Adipose tissue (tissue), 3 donors: ENCODE measurements at regions not wholly inside any gene's neighbourhood (a gene's known extent, or its start where the extent isn't known, plus 50 kb on each side); places are given as distances from the start of the nearest gene placed in this dataset.
"Not testable (repeated sequence)": the region's sequence is repeated elsewhere in the genome, so short reads cannot be mapped to it uniquely, and the experiment has no call there.

Experiments used
- H3K27ac ChIP-seq: one replicate; pipeline ENCODE4 v1.5.1; 2013; ENCODE audit warnings: low read depth, low read length
- WGBS, 3 donors: extraction: QIAGEN DNeasy Blood & Tissue Kit; methylation state at CpG; one replicate each; pipeline ENCODE4 v1.1.7; 2013; 5-methylcytosine and 5-hydroxymethylcytosine counted together
- donor health status: healthy with polysubstance abuse.
- donor health status: Bipolar disorder and iron deficiency.
- donor health status: healthy.

DNA sequence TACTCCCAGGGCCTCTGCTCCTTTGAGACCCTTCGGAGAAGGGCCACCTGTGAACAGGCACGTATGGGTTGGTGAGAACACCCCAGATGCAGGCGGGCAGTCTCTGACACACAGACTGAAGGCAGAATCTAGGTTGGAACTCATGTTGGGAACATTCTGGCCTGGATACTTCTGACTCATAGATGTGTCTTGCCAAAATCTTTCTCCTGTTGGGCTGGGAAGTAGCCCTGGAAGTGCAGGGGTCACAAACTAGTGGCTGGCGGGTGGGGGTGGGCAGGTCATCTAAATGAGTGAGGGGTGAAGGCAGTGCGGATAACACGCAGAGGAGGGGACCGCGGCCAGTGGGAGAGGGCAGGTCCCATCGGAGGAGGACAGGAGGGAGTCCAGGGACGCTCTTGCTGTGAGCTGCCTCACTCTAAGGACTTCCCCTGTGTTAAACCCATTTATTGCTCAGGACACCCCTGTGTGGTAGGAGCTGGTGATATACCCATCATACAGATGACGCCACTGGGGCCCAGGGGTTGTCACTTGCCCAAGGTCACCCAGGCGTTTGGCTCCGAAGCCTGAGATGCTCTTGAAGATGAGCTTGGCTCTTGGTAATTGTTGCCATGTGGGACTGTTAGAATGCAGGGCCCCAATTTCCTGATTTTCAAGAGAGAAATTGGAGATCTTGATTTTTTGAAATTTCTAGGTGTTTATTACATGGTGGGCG, 181.0 kb downstream of the PTPRU start:
- no peak overlapping the region for H3K27ac ChIP-seq

DNA sequence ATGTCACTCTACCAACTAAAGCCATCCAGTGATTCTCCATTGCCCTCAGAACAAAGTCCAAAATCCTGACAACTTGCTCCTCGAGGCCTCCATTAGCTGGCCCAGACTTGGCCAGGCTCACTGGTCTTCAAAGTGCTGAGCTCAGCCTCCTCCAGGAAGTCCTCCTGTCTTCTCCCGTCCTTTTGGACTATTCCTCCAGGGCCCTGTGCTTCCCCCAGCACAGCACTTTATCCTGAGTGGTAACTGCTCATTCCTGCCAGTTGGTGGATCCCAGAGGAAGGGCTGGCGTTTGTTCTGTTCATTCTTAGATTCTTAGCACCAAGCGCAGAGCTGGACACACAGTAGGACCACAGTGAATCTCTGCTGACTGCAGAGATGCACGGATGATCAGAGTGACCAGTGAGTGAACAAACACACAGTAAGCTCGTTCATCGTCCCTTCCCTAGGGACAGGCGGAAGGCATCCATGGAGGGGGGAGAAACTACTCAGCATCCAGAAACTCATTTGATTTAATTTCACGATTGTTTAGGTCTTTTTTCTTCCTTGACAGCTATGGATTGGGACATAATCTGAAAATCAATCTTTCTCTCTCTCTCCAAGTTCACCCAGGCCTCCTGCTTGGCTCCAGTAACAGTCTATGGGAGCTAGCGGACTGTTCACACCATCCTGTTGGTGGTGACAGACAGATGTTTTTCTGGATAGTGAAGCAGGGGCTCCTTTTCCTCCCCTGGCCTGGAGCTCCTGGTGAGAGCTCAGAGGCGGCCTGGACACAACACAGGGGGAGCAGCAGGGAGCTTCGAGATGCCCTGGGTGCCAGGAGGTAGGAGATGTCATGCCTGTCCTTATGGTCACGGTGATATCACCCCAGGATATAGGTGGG, 180.2 kb downstream of the PTPRU start:
- no peak overlapping the region for H3K27ac ChIP-seq
- WGBS, 3 donors: 28 to 57% (median 45%) methylated on average over 13 of the region's 13 CpGs

More for the DNA sequence above, 181.0 kb downstream of the PTPRU start:
- WGBS, 3 donors: 72 to 80% (median 74%) methylated on average over 14 of the region's 14 CpGs

DNA sequence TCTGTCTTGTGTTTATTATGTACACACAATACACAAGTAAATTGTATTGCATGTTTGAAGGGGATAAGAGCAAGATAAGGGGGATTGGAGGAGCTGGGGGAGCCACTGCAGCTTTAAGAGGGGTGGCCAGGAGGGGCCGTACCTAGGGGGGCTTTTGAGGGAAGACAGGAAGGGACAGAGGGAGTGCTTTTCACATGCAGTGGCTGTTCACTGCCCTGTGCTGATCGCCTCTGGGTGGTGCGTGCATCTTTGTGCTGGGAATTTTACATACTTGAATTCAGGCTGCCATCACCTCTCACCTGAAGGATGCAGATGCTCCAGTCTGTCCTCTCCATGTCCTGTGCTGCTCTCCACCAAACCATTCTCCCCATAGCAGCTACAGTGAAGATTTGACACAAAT, 179.5 kb downstream of the PTPRU start:
- WGBS, 3 donors: 38 to 54% (median 53%) methylated on average over 3 of the region's 3 CpGs
- H3K27ac ChIP-seq: no peak overlapping the region

DNA sequence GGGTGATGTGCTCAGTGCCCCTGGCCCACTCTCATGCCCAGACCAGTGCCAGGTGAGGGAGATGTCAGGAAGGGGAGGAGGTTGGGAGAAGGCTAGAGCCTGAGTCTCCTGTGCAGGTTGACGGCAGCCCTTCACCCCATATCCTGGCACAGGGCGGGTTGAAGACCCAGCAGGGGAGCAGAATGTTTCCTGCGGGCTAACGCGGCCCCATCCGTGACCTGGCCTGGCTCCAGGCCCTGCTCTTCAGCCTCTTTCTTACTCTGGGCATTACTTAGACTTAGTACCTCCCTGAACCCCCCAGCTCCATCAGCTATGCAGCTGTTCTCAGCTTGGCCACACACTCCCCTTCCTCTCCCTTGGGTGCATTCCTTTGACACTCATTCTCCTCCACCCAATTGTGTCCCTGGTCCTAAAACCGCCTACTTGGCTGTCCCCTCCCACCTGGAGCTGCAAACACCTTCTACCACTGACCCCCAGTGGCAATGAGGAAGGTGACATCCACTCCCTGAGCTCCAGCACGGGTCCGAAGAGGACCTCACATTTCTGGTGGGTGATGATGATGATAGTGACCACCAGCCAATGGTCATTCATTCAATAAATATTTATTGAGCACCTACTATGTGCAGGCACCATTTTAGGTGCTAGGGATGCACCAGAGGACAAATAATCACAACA, 179.0 kb downstream of the PTPRU start:
- 28 to 54% (median 46%) methylated on average over 9 of the region's 9 CpGs for WGBS, 3 donors
- H3K27ac ChIP-seq: no peak overlapping the region

DNA sequence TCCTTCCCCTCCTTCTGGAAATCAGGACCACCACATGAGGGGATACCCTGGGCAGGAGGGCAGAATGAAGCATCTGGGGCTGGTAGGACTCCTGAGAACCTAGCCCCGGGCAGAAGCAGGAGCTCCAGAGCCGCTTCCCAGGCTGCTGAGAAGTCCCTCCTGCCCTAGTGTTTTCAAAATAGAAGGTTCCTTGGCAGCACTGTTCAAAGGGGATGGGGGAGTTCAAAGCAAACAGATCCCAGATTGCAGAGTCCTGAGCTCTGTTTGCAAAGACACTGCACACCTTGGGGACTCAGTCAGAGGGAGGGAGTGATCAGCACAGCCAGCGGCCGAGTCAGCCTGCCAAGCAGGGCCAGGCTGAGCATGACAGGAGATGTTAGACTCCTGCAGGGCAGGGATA, 177.8 kb downstream of the PTPRU start:
- WGBS, 3 donors: 50 to 64% (median 58%) methylated on average over 4 of the region's 4 CpGs
- no peak overlapping the region for H3K27ac ChIP-seq

DNA sequence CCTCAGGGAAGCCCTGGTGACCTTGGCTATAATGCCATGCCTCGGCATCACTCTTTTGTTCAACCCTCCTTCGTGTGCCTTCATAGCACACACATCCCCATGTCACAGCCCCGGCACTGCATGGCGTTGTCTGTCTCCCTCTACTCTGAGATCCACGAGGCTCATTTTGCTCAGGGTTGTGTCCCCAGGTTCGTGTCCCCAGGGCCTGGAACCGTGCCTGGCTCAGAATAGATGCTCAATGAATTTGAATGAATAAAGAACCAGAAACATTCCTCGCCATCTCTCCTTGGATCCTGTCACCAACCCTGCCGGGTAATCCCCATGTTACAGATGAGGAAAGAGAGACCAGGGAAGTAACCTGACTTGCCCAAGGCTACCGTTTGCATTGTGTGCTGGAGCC, 177.3 kb downstream of the PTPRU start:
- 74 to 81% (median 75%) methylated on average over 10 of the region's 10 CpGs for WGBS, 3 donors
- no peak overlapping the region for H3K27ac ChIP-seq

DNA sequence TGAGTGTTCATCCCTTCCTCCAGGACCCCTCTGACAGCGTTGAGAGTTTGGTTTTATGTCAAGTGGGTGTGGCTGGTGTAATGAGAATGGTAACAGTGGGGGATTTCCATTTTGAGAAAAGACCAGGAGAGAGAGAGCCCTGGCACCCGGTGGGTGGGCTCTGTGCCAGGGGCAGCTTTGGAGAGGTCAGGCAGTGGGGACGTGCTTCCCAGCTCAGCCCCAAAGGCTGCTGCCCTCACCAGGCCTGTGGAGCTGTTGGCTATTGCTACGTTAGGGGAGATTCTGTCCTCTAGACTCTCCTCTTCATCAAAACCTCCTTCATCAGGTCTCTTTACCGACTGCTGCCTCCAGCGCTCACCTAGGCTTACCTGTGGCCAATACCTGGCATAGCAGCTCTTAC, 176.3 kb downstream of the PTPRU start:
- 52 to 59% (median 53%) methylated on average over 6 of the region's 6 CpGs for WGBS, 3 donors
- no peak overlapping the region for H3K27ac ChIP-seq

DNA sequence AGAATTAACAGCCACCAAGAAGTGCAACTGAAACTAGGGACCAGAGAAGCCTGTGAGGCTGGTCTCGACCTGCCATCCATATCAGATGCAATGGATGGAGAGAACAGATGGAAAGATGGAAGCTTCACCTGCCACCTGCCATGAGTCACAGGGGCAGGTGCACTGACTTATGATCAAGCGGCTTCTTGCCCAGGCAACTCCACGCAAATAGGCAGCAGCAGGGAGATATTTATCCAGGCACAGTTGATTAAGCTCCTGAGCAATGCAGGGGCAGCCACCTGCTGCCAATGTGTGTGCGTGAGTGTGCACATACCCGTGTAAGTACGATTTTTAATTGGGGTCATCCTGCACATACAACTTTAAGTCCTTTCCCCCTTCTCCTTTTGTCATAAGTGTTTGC, 174.2 kb downstream of the PTPRU start:
- WGBS, 3 donors: 58 to 83% (median 61%) methylated on average over 6 of the region's 6 CpGs
- H3K27ac ChIP-seq: no peak overlapping the region

DNA sequence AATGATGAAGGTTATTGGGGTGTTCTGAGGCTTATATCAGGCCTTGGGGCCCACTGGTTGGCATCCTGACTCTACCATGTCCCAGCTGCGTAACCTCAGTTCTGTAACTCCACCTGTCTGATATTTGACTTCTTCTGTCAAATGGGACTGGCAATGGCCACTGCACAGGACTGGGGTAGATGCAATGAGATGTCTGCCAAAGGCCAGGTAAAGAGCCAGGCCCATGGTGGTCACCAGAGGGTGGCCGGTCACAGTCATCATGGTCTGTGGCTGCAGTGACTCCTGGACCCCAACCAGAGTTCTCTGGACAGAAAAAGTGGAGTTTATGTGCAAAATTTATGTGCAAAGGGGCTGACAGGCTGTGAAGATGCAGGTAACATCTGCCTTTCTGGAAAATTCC, 173.3 kb downstream of the PTPRU start:
- 52 to 89% (median 69%) methylated on average over 2 of the region's 2 CpGs for WGBS, 3 donors

DNA sequence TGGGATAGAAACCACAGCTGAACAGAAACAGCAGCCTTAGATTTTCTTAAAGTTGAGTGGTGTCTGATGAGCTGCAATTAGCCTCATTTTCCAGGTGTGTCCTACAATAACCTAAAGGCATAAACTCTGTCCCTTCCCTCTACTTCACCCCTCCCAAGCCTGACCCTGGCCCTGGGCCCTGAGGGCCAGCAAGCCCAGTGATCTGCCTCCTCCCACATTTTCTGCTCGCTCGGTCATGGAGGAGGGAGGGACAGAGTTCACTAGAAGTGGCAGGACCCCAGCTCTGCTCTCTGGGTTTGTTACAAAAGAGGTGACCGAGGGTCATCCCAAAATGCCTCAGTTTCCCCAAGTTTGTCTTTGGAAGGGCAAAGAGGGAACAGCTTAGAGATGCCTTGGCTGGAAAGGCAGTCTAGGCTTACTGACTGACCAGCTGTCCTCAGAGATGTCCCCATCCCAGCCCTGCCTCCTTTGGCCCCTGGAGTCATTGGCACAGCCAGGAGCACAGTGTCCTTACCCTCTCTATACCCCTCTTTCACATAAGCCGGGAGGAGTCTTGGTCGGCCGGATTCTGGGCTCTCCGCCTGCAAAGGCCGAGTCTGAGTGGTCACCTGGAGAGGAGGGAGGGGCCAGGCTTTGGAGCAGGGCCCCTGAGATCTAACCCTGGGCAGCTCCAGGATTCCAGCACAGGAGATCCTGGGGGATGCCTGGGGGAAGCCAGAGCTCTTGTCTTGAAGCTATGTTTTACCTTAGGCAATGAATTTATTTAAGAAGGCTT, 172.7 kb downstream of the PTPRU start:
- 65 to 71% (median 66%) methylated on average over 8 of the region's 8 CpGs for WGBS, 3 donors
- no peak overlapping the region for H3K27ac ChIP-seq

More for the DNA sequence above, 173.3 kb downstream of the PTPRU start:
- H3K27ac ChIP-seq: no peak overlapping the region

DNA sequence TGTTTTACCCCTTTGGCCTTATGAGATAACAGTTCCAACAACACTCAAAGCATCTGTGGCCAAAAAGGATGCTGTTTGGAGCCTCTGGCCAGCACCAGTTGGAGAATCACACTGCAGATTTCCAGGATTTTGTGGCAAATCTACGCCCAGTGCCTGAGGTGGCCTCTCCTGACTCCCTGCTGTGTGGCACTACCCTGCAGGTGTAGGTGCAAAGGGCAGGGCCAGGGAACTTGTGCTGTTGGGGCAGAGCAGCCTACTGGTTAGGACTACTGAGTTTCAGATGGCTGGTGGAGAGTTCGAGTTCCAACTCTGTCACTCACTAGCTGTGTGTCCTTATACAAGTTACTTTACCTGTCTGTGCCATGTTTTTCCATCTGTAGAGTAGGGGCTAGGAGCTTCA, 170.5 kb downstream of the PTPRU start:
- no peak overlapping the region for H3K27ac ChIP-seq
- WGBS, 3 donors: 88 to 91% (median 88%) methylated on average over 2 of the region's 2 CpGs

DNA sequence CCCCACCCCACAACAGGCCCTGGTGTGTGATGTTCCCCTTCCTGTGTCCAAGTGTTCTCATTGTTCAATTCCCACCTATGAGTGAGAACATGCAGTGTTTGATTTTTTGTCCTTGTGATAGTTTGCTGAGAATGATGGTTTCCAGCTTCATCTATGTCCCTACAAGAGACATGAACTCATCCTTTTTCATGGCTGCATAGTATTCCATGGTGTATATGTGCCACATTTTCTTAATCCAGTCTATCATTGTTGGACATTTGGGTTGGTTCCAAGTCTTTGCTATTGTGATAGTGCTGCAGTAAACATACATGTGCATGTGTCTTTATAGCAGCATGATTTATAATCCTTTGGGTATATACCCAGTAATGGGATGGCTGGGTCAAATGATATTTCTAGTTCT, 163.9 kb downstream of the PTPRU start:
- H3K27ac ChIP-seq: not testable (repeated sequence)

DNA sequence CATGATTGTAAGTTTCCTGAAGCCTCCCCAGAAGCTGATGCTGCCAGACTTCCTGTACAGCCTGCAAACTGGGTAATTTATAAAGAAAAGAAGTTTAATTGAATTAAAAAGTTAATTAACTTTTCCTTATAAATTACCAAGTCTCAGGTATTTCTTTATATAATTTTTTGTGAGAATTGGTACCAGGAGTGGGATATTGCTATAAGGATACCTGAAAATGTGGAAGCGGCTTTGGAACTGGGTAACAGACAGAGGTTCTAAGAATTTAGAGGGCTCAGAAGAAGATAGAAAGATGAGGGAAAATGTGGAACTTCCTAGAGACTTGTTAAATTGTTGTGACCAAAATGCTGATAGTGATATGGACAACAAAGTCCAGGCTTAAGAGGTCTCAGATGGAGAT, 163.1 kb downstream of the PTPRU start:
- no peak overlapping the region for H3K27ac ChIP-seq
- WGBS, 3 donors: 73 to 100% (median 95%) methylated on average over 1 of the region's 1 CpG

DNA sequence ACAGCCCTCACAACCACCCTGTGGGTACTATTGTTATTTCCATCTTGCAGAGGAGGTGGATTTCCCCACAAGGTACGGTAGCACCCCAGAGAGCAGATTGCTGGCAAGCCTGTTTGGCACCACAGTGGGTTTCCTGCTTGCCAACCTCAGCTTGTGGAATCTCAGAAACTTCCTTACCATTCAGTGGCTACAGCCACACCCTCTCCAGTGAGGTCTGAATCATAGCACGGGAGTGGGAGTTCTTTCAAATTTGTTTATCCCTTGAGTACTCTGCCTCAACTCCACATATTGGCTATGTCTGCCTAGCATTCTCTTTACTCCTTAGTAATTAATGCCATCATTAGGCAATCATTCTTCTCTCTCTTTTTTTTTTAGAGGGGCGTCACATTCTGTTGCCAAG, 162.1 kb downstream of the PTPRU start:
- WGBS, 3 donors: 43 to 49% (median 44%) methylated on average over 3 of the region's 3 CpGs
- no peak overlapping the region for H3K27ac ChIP-seq

DNA sequence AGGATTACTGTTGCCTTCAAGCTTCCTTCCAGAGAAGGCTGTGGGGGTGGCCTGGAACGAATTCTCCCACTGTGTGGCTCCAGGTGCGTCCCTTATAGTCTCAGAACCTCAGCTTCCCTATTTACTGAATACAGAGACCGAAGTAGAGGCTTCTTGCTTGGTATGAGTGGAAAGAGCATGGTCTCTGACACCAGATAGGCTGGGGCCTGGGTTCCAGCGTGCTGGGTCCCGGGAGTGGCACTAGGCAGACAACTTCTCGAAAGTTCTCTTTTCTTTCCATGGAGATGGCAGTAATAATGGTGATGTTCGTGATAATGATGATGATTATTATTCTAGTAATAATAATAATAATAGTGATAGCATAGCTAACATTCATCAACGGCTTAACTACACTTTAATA, 161.7 kb downstream of the PTPRU start:
- H3K27ac ChIP-seq: no peak overlapping the region
- WGBS, 3 donors: 78 to 86% (median 83%) methylated on average over 8 of the region's 8 CpGs

DNA sequence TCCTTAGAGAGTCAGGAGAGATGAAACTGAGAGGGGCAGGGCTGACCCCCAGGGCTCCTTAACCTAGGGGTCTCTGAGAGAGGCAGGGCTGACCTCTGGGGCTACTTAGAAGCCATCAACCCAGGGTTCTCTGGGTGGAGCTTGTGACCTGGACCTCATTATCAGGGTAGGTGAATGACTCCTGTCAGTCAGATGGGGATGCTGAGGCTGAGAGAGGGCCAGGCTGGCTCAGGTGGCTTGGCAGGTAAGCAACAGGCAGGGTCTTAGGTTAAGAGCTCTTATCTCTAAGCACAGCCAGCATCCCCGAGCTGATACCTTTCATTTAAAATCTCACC, 160.9 kb downstream of the PTPRU start:
- WGBS, 3 donors: 65 to 67% (median 67%) methylated on average over 1 of the region's 1 CpG
- H3K27ac ChIP-seq: no peak overlapping the region

DNA sequence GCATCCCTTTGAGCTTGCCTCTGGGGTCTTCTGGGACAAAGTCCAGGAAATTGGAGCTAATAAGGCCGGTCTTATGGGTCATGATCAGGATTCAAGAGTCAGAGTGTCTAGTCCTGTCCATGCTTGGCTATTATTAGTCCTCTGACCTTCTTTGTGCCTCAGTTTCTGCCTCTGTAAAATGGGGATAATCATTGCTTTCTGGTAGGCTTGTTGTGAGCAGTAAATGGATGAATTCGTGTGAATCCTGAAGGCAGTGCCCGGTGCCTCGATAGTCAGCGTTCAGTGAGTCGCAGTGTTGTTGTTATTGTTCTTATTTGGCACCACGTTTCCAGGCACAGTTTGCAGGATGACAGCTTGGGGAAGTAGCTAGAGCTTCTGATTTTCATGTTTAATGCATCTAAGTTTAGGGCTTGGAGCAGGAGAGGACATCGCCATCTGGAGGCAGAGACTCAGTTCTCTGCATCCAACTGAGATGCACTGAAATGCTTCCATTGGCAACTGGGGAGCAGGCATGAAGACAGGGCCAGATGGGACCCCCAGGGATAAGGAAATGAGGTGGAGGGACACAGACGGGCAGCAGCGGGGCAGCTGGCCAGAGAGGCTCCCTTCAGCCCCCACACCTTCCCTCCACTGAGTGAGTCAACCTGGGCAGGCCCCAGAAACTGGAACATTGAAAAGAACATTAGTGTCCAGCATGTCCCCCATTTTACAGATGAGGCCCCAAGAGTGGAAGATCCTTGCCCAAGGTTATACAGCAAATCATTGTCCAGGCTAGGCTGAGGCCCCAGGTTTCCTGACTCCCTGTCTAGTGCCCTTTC, 160.3 kb downstream of the PTPRU start:
- H3K27ac ChIP-seq: no peak overlapping the region
- 71 to 75% (median 74%) methylated on average over 10 of the region's 10 CpGs for WGBS, 3 donors
